ENCODE measurements at regions not wholly inside any gene's neighbourhood (a gene's known extent, or its start where the extent isn't known, plus 50 kb on each side); places are given as distances from the start of the nearest gene placed in this dataset.

DNA sequence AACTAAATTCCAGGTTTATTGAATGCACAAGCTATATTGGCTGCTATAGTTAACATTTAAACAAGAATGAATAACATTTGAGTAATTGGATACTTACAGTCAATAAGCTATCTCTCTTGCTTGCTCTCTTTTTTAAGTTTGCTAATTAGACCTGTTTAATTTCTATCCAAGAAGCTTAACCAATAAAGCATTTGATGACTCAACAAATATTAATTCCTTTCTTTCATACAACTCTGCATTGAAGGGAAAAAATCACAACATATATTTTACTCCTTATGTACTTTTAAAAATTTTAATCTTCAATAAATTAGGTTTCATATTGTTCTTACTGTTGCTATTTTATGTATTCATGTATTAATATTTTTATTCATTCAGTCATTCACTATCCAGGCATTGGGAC, 1552.6 kb upstream of the ADGRL3 start:
- TF ChIP-seq GATA3 (IDR thresholded peaks at IDR 0.05; ENCODE audit: low read depth, low read length) = no peak
- TF ChIP-seq GATA2 (IDR thresholded peaks at IDR 0.05; ENCODE audit: low read depth, low read length) = no peak
